Large intestine (tissue), 3 donors: ENCODE measurements at regions not wholly inside any gene's neighbourhood (a gene's known extent, or its start where the extent isn't known, plus 50 kb on each side); places are given as distances from the start of the nearest gene placed in this dataset.
A peak's percentile ranks its signal among the peaks of the same experiment; 100 is the strongest.
"Not testable (repeated sequence)": the region's sequence is repeated elsewhere in the genome, so short reads cannot be mapped to it uniquely, and the experiment has no call there.

Experiments
- DNase-seq, 2 donors: peaks; one replicate each; pipeline versions ENCODE4 v3.0.0 to v3.0.0-alpha.2; 2013
- H3K27ac ChIP-seq: one replicate; pipeline ENCODE4 v1.5.1; 2013; ENCODE audit warnings: low read length
- H3K27me3 ChIP-seq: 2 replicates; pipeline ENCODE4 v1.6.1; 2013; ENCODE audit warnings: low read length; ENCODE audit not compliant: control insufficient read depth, insufficient read depth
- H3K36me3 ChIP-seq: 2 replicates; pipeline ENCODE4 v1.6.1; 2013; ENCODE audit warnings: low read length; ENCODE audit not compliant: control insufficient read depth, insufficient read depth
- H3K4me1 ChIP-seq: one replicate; pipeline ENCODE4 v1.6.1; 2013; ENCODE audit warnings: low read length; ENCODE audit not compliant: control insufficient read depth, insufficient read depth
- H3K4me3 ChIP-seq: one replicate; pipeline ENCODE4 v1.5.1; 2013; ENCODE audit warnings: low read length
- H3K9me3 ChIP-seq: one replicate; pipeline ENCODE4 v1.6.1; 2013; ENCODE audit warnings: mild to moderate bottlenecking, low read depth, low read length, moderate library complexity; ENCODE audit not compliant: control insufficient read depth
- WGBS: methylation state at CpG from one replicate; pipeline ENCODE4 v1.1.5; 2013; ENCODE audit warnings: low lambda C conversion rate; ENCODE audit not compliant: insufficient coverage; 5-methylcytosine and 5-hydroxymethylcytosine counted together

- no peaks in the 10 kb centered on the region for H3K27me3 ChIP-seq
- H3K4me3 ChIP-seq: no peak overlapping the region
- H3K36me3 ChIP-seq: no peaks in the 10 kb centered on the region
- DNase-seq: no peak
- no peaks in the 10 kb centered on the region for H3K9me3 ChIP-seq
- H3K27ac ChIP-seq: no peak overlapping the region
- no CpG with 5 or more reads among the region's 6 CpGs for WGBS
- peaks cover 18% of the 10 kb centered on the region for H3K4me1 ChIP-seq
Observed at GRCh38 chr2:231644426-231644825, 51.8 kb downstream of the TEX44 start.

- H3K9me3 ChIP-seq: no peaks in the 10 kb centered on the region
- H3K36me3 ChIP-seq: no peaks in the 10 kb centered on the region
- no CpG with 5 or more reads among the region's 6 CpGs for WGBS
- H3K27ac ChIP-seq: no peak overlapping the region
- peak in 1 of 2 donors; percentile 23 for DNase-seq
- no peak overlapping the region for H3K4me3 ChIP-seq
- H3K4me1 ChIP-seq: peaks cover 13% of the 10 kb centered on the region
- H3K27me3 ChIP-seq: no peaks in the 10 kb centered on the region
Observed at GRCh38 chr2:231646476-231646875, 53.8 kb downstream of the TEX44 start.

GRCh38 chr2:231648579-231649174 lies 56.0 kb downstream of the TEX44 start:
- DNase-seq: peak; percentile 63 to 74
- Histone ChIP-seq H3K4me1 (no peaks in the 10 kb centered on the region), H3K4me3 (no peak overlapping the region), H3K27me3 (no peaks in the 10 kb centered on the region), H3K36me3 (no peaks in the 10 kb centered on the region), H3K9me3 (no peaks in the 10 kb centered on the region), H3K27ac (no peak overlapping the region)
- WGBS: no CpG with 5 or more reads among the region's 9 CpGs

GRCh38 chr2:231651561-231651960 lies 56.8 kb upstream of the PTMA start:
- H3K27ac ChIP-seq, H3K9me3 ChIP-seq, DNase-seq, H3K36me3 ChIP-seq, H3K4me3 ChIP-seq, H3K27me3 ChIP-seq, H3K4me1 ChIP-seq: not testable (repeated sequence)
- WGBS: no CpG with 5 or more reads among the region's 8 CpGs

- H3K36me3 ChIP-seq: no peaks in the 10 kb centered on the region
- no peak for DNase-seq
- H3K27ac ChIP-seq: no peak overlapping the region
- no peak overlapping the region for H3K4me3 ChIP-seq
- H3K27me3 ChIP-seq: no peaks in the 10 kb centered on the region
- no peaks in the 10 kb centered on the region for H3K9me3 ChIP-seq
- H3K4me1 ChIP-seq: peaks cover 19% of the 10 kb centered on the region
- no CpG with 5 or more reads among the region's 8 CpGs for WGBS
Observed at GRCh38 chr2:231655488-231655887, 52.8 kb upstream of the PTMA start.

- no peak overlapping the region for H3K27ac ChIP-seq
Observed at GRCh38 chr2:231655894-231656293, 52.4 kb upstream of the PTMA start.

More at GRCh38 chr2:231655894-231656293, 52.4 kb upstream of the PTMA start:
- Histone ChIP-seq H3K4me1 (peaks cover 23% of the 10 kb centered on the region), H3K36me3 (no peaks in the 10 kb centered on the region), H3K4me3 (no peak overlapping the region), H3K9me3 (no peaks in the 10 kb centered on the region), H3K27me3 (no peaks in the 10 kb centered on the region)
- peak in 1 of 2 donors; percentile 60 for DNase-seq
- no CpG with 5 or more reads among the region's 6 CpGs for WGBS
